Activated CD8-positive, alpha-beta memory T cell treated with anti-CD3 and anti-CD28 coated beads, Interleukin-2, amount 50 U/mL, for 24 hours (primary cell): ENCODE measurements at regions not wholly inside any gene's neighbourhood (a gene's known extent, or its start where the extent isn't known, plus 50 kb on each side); places are given as distances from the start of the nearest gene placed in this dataset.

Experiments
- DNase-seq: peaks from one replicate; pipeline ENCODE4 v3.0.0-alpha.2; 2020; ENCODE audit errors: extremely low read depth

GRCh38 chr12:98059659-98060343 lies 455.6 kb upstream of the TMPO start:
- DNase-seq, result no peak

GRCh38 chr12:98060411-98060810 lies 455.0 kb upstream of the TMPO start:
- DNase-seq, result no peak

GRCh38 chr12:98062464-98063245 lies 452.7 kb upstream of the TMPO start:
- no peak for DNase-seq

- DNase-seq, result no peak
These were observed 450.9 kb upstream of the TMPO start for GRCh38 chr12:98064501-98064900.

- no peak for DNase-seq
These were observed 447.6 kb upstream of the TMPO start for GRCh38 chr12:98067795-98068194.

- no peak for DNase-seq
These were observed 441.8 kb upstream of the TMPO start for GRCh38 chr12:98073610-98074009.

GRCh38 chr12:98074286-98074685 lies 441.1 kb upstream of the TMPO start:
- no peak for DNase-seq

- DNase-seq, result no peak
These were observed 431.0 kb upstream of the TMPO start for GRCh38 chr12:98084391-98084790.

- DNase-seq, result no peak
These were observed 430.2 kb upstream of the TMPO start for GRCh38 chr12:98085046-98085755.

GRCh38 chr12:98090731-98091130 lies 424.7 kb upstream of the TMPO start:
- DNase-seq, result no peak

- no peak for DNase-seq
These were observed 419.0 kb upstream of the TMPO start for GRCh38 chr12:98096436-98096835.

- DNase-seq, result no peak
These were observed 409.2 kb upstream of the TMPO start for GRCh38 chr12:98106031-98106683.

- DNase-seq, result no peak
These were observed 406.1 kb upstream of the TMPO start for GRCh38 chr12:98109266-98109665.

GRCh38 chr12:98110536-98110935 lies 404.9 kb upstream of the TMPO start:
- no peak for DNase-seq

- DNase-seq, result no peak
These were observed 401.8 kb upstream of the TMPO start for GRCh38 chr12:98113548-98113947.

GRCh38 chr12:98121963-98122362 lies 393.4 kb upstream of the TMPO start:
- DNase-seq, result no peak

- DNase-seq, result no peak
These were observed 392.3 kb upstream of the TMPO start for GRCh38 chr12:98123021-98123461.

GRCh38 chr12:98126637-98127335 lies 388.6 kb upstream of the TMPO start:
- no peak for DNase-seq

- DNase-seq, result no peak
These were observed 388.1 kb upstream of the TMPO start for GRCh38 chr12:98127336-98127679.

- DNase-seq, result no peak
These were observed 387.5 kb upstream of the TMPO start for GRCh38 chr12:98127854-98128253.

- no peak for DNase-seq
These were observed 378.8 kb upstream of the TMPO start for GRCh38 chr12:98136544-98136943.

GRCh38 chr12:98137278-98137677 lies 378.1 kb upstream of the TMPO start:
- DNase-seq, result no peak
